Spinal cord (tissue), 9 donors: ENCODE measurements at regions not wholly inside any gene's neighbourhood (a gene's known extent, or its start where the extent isn't known, plus 50 kb on each side); places are given as distances from the start of the nearest gene placed in this dataset.
A peak's percentile ranks its signal among the peaks of the same experiment; 100 is the strongest.
"Not testable (repeated sequence)": the region's sequence is repeated elsewhere in the genome, so short reads cannot be mapped to it uniquely, and the experiment has no call there.

Experiments
- DNase-seq, 6 donors: peaks; one replicate each; pipeline versions ENCODE4 v3.0.0 to v3.0.0-alpha.2; 2013 to 2015; ENCODE audit warnings: low spot score in 6 of 6, low read depth in 4 of 6
- H3K27ac ChIP-seq: one replicate; pipeline ENCODE4 v1.5.1; 2013; ENCODE audit warnings: low read depth, low read length, control low read depth
- H3K27me3 ChIP-seq: one replicate; pipeline ENCODE4 v1.6.1; 2013; ENCODE audit warnings: low read length; ENCODE audit not compliant: control insufficient read depth, insufficient read depth
- H3K36me3 ChIP-seq: one replicate; pipeline ENCODE4 v1.6.1; 2013; ENCODE audit warnings: low read length; ENCODE audit not compliant: control insufficient read depth, insufficient read depth
- H3K4me1 ChIP-seq: one replicate; pipeline ENCODE4 v1.6.1; 2013; ENCODE audit warnings: low read length; ENCODE audit not compliant: control insufficient read depth, insufficient read depth
- H3K4me3 ChIP-seq: one replicate; pipeline ENCODE4 v1.5.1; 2013; ENCODE audit warnings: low read depth, low read length, control low read depth
- H3K9me3 ChIP-seq: one replicate; pipeline ENCODE4 v1.6.1; 2013; ENCODE audit warnings: low read length; ENCODE audit not compliant: control insufficient read depth, insufficient read depth
- WGBS: methylation state at CpG from one replicate; pipeline ENCODE4 v1.1.5; 2013; ENCODE audit warnings: missing lambda C conversion rate; ENCODE audit not compliant: insufficient coverage; 5-methylcytosine and 5-hydroxymethylcytosine counted together
- donor health status: healthy.

DNA sequence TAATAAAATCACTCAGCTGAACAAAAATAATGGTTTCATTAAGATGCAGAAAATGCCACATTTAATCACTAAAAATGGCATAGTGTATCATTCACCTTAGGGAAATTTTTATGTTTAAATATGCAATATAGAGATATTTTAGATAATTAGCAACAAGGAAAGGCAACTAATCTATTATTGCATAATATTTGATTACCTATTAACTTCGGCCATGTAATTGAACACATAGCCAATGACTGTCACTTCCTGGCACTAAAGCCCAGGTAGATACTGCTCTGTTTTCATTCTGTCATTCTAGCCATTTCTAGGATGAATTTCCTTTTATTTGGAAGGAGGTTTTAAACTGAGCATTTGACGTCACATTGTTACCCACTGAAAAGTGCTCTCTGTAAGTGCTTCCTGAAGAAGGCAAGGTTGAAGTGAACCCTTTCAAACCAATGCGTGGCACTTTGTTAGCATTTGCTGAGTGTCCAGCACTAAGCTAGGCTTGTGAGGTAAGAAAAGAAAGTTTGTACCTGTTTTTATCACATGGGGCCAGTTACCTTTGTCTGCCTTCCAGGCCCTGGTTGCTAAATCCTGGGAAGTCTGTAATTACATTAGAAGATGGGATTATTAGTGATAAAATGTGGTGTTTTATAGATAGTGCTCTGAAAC lies 67.8 kb upstream of the LSM6 start:
- WGBS: 95% methylated on average over 2 of the region's 3 CpGs
- H3K4me3 ChIP-seq: no peak overlapping the region

DNA sequence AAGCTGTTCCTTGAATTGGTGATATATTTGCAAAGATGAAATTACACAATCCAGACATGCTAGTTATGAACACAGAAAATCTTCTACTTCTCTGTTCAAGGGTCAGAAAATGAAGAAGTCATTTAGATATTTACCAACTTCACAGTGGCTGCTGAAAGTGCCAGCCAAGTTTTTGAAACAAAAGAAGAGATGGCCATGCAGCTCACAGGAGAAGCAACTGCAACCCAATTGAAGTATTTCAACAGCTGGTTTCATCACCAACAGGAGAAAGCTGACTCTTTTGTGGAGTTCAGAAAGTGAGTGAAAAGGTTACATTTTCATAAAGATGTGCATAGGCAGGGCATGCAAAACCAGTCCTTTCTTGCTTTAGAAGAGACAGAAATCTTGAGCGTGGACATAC lies 70.1 kb upstream of the LSM6 start:
- no peak for DNase-seq
- no peak overlapping the region for H3K27ac ChIP-seq
- WGBS: 100% methylated on average over 1 of the region's 1 CpG

More for the DNA sequence above, 67.8 kb upstream of the LSM6 start:
- Histone ChIP-seq H3K27ac (no peak overlapping the region), H3K4me1 (no peaks in the 10 kb centered on the region), H3K36me3 (no peaks in the 10 kb centered on the region), H3K9me3 (no peaks in the 10 kb centered on the region), H3K27me3 (no peaks in the 10 kb centered on the region)
- no peak for DNase-seq

DNA sequence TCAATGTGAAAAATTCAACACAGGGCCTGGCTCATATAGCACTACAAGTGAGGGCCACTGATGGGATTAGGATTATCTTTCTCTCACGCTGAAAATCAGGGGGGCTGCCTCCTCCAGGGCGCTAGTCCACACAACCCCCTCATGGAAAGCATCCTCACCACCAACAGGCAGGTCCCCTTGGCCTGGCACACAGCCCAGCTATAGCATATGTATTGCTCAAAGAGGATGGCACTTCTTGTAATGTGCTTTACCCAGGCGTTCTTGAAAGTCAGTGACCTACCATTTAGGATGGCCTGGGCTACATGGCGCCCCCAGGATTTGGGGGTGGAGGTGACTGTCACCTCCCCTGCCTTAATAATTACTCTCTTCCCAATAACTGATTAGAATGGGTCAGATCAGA lies 71.0 kb upstream of the LSM6 start:
- H3K4me1 ChIP-seq: no peaks in the 10 kb centered on the region
- no peak overlapping the region for H3K4me3 ChIP-seq
- no peak for DNase-seq
- no peak overlapping the region for H3K27ac ChIP-seq
- WGBS: no CpG with 5 or more reads among the region's 4 CpGs
- no peaks in the 10 kb centered on the region for H3K36me3 ChIP-seq
- no peaks in the 10 kb centered on the region for H3K27me3 ChIP-seq
- H3K9me3 ChIP-seq: no peaks in the 10 kb centered on the region

More for the DNA sequence above, 70.1 kb upstream of the LSM6 start:
- H3K27me3 ChIP-seq: no peaks in the 10 kb centered on the region
- no peaks in the 10 kb centered on the region for H3K9me3 ChIP-seq
- H3K4me1 ChIP-seq: no peaks in the 10 kb centered on the region
- no peaks in the 10 kb centered on the region for H3K36me3 ChIP-seq
- H3K4me3 ChIP-seq: no peak overlapping the region

DNA sequence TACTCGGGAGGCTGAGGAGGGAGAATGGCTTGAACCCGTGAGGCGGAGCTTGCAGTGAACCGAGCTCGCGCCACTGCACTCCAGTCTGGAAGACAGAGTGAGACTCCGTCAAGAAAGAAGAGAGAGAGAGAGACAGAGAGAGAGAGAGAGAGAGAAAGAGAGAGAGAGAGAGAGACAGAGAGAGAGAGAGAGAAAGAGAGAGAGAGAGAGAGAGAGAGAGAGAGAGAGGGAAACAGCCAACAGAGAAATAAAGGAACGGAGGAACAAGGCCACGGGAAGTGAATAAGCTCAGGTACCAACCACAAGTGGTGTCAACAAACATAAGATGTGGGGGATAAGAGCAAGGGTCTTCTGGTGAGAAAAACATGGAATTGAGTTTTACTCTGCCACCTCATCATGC lies 71.5 kb upstream of the LSM6 start:
- DNase-seq, H3K4me3 ChIP-seq, H3K27ac ChIP-seq, H3K36me3 ChIP-seq, H3K27me3 ChIP-seq, H3K4me1 ChIP-seq, H3K9me3 ChIP-seq: not testable (repeated sequence)
- 97% methylated on average over 9 of the region's 9 CpGs for WGBS

DNA sequence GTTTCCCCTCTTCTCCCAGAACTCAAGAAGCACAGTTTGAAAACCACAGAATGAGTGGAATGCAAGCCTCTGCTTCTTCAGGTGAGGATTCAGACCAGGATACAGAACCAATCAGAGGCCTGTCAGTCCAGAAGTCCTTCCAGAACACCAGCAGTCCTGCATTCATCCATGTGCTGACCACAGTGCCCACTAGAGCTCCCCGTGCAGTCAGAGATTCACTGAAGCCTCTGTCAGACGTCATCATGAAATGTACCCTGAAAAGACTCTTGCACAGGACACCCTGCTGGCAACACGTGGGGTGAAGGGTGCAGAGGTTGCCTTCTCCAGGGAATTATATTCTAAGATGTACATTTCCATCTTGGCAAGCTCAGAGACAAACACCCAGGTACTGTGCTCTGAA lies 75.9 kb upstream of the LSM6 start:
- no peak for DNase-seq
- Histone ChIP-seq H3K4me3 (no peak overlapping the region), H3K36me3 (no peaks in the 10 kb centered on the region), H3K27ac (no peak overlapping the region), H3K4me1 (no peaks in the 10 kb centered on the region), H3K27me3 (no peaks in the 10 kb centered on the region), H3K9me3 (no peaks in the 10 kb centered on the region)
- WGBS: 100% methylated on average over 1 of the region's 3 CpGs

DNA sequence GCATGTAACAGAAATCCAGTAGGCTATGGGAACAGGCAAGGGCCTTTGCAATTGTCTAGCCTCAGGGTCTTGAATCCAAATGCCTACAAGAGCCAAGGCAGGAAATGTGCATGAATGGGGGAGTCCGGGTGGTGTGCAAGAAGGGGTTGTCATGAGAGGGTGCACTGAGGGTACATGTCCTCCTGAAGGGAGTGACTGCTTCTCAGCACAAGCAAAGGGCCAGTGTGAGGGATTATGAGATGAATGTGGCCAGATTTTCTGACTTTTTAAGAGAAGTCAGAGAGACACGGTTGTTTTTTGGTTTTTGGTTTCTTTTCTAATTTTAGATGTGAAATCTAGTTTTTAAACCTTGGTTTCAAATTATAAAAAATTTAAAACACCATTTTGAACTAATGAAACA lies 76.5 kb upstream of the LSM6 start:
- 86% methylated on average over 1 of the region's 2 CpGs for WGBS

DNA sequence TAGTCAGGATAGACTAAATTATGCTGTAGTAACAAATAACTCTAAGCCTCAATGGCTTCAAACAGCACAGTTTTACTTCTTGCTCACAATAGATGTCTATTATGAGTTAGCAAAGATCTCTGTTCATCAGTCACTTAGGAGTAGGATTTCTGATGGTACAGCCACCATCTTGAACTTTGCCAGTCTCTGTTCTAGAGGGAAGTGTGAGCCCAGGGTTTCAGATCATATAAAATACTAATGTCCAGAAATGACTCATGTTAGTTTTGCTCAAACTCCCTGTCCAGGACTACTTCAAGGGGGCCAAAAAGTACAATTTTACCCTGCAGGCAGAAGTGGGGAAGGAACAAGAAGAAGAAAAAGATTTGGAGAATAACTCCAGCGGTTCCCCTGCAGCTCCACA lies 77.1 kb upstream of the LSM6 start:
- Histone ChIP-seq H3K27me3 (no peaks in the 10 kb centered on the region), H3K4me3 (no peak overlapping the region), H3K9me3 (no peaks in the 10 kb centered on the region), H3K27ac (no peak overlapping the region), H3K4me1 (no peaks in the 10 kb centered on the region), H3K36me3 (no peaks in the 10 kb centered on the region)
- 100% methylated on average over 1 of the region's 1 CpG for WGBS
- DNase-seq: no peak

More for the DNA sequence above, 76.5 kb upstream of the LSM6 start:
- H3K9me3 ChIP-seq: no peaks in the 10 kb centered on the region
- no peak for DNase-seq
- no peak overlapping the region for H3K4me3 ChIP-seq
- no peaks in the 10 kb centered on the region for H3K4me1 ChIP-seq
- no peak overlapping the region for H3K27ac ChIP-seq
- H3K36me3 ChIP-seq: no peaks in the 10 kb centered on the region
- no peaks in the 10 kb centered on the region for H3K27me3 ChIP-seq

DNA sequence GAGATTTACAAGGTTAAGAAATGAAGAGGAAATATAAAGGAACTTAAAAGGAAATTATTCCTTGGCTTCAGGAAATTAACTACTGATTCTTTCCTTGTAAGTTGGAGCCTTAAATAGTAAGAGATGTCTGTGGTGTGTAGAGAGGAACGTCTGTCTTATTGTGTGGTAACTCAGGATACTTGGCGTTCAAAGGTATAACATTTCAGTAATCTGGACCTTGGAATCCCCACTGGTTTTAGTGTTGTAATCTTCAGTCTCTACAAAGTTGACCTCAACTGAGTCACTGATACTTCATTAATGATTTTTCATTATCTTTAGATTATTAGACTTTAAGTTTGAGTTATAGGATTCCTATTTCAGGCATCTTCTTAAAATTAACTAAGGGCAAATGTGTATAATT lies 79.1 kb upstream of the LSM6 start:
- H3K27me3 ChIP-seq: no peaks in the 10 kb centered on the region
- WGBS: no CpG with 5 or more reads among the region's 2 CpGs
- DNase-seq: no peak
- H3K9me3 ChIP-seq: no peaks in the 10 kb centered on the region
- H3K4me1 ChIP-seq: no peaks in the 10 kb centered on the region
- no peaks in the 10 kb centered on the region for H3K36me3 ChIP-seq
- H3K27ac ChIP-seq: no peak overlapping the region
- H3K4me3 ChIP-seq: no peak overlapping the region

DNA sequence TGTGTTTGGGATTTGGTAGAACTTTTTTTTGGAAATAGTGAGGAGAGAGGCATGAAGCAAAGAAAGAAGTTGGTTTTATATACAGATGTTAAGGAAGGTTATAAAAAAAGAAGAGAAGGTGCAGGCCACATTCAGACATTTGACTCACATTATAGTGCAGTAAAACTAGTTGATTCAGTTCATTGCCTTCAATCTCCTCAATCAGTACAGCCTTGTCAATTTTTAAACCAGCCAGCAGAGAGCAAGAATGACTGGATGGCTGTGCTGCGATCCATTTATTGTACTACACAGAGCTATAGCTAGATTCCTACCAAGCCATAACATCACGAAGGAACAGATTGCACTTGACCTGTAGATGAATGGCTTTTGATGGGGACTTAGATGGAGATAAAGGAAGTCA lies 79.7 kb upstream of the LSM6 start:
- peak in 1 of 6 donors; percentile 10 for DNase-seq
- no peak overlapping the region for H3K4me3 ChIP-seq
- no CpG with 5 or more reads among the region's 2 CpGs for WGBS
- no peaks in the 10 kb centered on the region for H3K4me1 ChIP-seq
- H3K27ac ChIP-seq: no peak overlapping the region
- no peaks in the 10 kb centered on the region for H3K9me3 ChIP-seq
- no peaks in the 10 kb centered on the region for H3K27me3 ChIP-seq
- H3K36me3 ChIP-seq: no peaks in the 10 kb centered on the region

DNA sequence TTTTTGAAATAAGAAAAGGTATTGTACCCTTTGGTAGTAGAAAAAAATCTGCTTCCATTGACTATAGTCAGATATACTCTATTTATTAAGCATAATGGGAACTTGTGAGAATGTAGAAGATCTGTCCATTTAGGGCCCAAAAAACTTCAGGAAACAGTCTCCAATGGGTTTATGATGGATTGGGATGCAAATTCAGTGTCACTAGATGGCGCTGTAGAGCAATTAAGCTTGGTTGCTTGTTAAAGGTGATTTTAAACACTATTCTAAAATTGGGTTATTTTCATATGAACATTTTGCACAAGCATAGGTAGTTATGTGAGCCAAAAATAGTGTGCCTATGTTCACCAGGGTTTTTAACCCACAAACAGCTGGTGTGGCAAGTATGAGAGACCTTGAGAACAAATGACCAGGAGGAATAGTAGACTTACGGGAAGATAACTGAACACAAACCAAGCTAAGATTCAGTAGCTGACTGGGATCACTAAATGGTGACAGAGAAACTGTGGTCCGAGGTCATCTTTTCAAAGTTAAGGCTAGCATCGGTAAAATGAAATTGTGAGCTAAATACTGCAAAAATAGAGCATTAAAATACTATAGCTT lies 80.3 kb upstream of the LSM6 start:
- H3K36me3 ChIP-seq: no peaks in the 10 kb centered on the region
- no peak overlapping the region for H3K27ac ChIP-seq
- no peak overlapping the region for H3K4me3 ChIP-seq
- H3K9me3 ChIP-seq: no peaks in the 10 kb centered on the region
- DNase-seq: peak in 4 of 6 donors; percentile 1 to 48 (median 24)
- WGBS: 100% methylated on average over 1 of the region's 4 CpGs
- H3K4me1 ChIP-seq: no peaks in the 10 kb centered on the region
- no peaks in the 10 kb centered on the region for H3K27me3 ChIP-seq
